Calu3 (cell line): ENCODE measurements at regions not wholly inside any gene's neighbourhood (a gene's known extent, or its start where the extent isn't known, plus 50 kb on each side); places are given as distances from the start of the nearest gene placed in this dataset.

Source experiments
- BruUV-seq: library from RNA; stranded (reverse); fragments of 400-500 nt; replicated peaks from 2 replicates; lab custom pipeline; 2021; lab: Mats Ljungman, UMichigan
- CTCF ChIA-PET: fragments of 300-600 bp; sonication (Branson Sonifier 250); formaldehyde crosslinking; loops from one replicate; lab custom pipeline; 2022; ENCODE audit warnings: antibody characterized with exemption; lab: Charles Lee
- DNase-seq: peaks from one replicate; pipeline ENCODE4 v3.0.0; 2022
- H3K27ac Mint-ChIP-seq: one replicate; pipeline ENCODE4 v1.8.0; 2022; ENCODE audit warnings: mixed read lengths; ENCODE audit not compliant: unreplicated experiment
- H3K27me3 Mint-ChIP-seq: one replicate; pipeline ENCODE4 v1.8.0; 2022; ENCODE audit warnings: mixed read lengths; ENCODE audit not compliant: unreplicated experiment
- H3K36me3 Mint-ChIP-seq: one replicate; pipeline ENCODE4 v1.8.0; 2022; ENCODE audit warnings: mild to moderate bottlenecking, moderate library complexity, mixed read lengths; ENCODE audit not compliant: insufficient read depth, unreplicated experiment
- H3K4me1 Mint-ChIP-seq: one replicate; pipeline ENCODE4 v1.8.0; 2022; ENCODE audit warnings: mild to moderate bottlenecking, low read depth, mixed read lengths; ENCODE audit not compliant: unreplicated experiment
- H3K4me3 Mint-ChIP-seq: one replicate; pipeline ENCODE4 v1.8.0; 2022; ENCODE audit warnings: mild to moderate bottlenecking, low read depth, moderate library complexity, mixed read lengths; ENCODE audit not compliant: unreplicated experiment
- H3K9me3 Mint-ChIP-seq: one replicate; pipeline ENCODE4 v1.8.0; 2022; ENCODE audit warnings: low read depth, mixed read lengths; ENCODE audit not compliant: unreplicated experiment
- intact Hi-C: fragments of 100-400 bp; cut with micrococcal nuclease; formaldehyde crosslinking; loops from one replicate; pipeline ENCODE4 v1.10.0; 2022; ENCODE audit not compliant: unreplicated experiment
- TF ChIP-seq, protein P1 (sequence below): fragments of 200-600 bp; IDR thresholded peaks from one replicate; pipeline ENCODE4 v1.8.0; 2022; ENCODE audit warnings: antibody characterized with exemption; ENCODE audit not compliant: unreplicated experiment

DNA sequence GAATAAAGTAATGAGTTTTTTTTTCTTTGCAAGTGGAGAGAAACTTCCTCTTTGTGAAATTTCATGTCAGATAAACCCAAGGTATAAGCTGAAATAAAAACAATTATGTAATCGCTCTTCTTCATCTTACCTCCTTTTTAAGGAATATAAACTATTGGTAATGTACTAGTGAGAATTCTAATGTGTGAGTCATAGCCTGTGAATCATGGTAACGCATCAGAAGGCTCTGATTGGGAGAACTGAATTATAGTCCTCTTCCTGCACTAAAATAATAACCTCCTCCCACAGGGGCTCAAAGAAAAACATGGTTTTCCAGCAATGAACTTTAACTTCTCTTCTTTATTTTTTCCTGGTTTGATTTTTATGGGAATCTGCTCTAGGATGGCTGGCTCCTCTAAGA, 57.1 kb upstream of the COX20 start:
- intact Hi-C loops, result no loop called here
- no peak overlapping the region for H3K27ac Mint-ChIP-seq
- CTCF ChIA-PET, result no interaction called here
- no peaks in the 10 kb centered on the region for H3K4me1 Mint-ChIP-seq
- no peaks in the 10 kb centered on the region for H3K9me3 Mint-ChIP-seq
- DNase-seq, result no peak
- H3K27me3 Mint-ChIP-seq, result no peaks in the 10 kb centered on the region
- H3K36me3 Mint-ChIP-seq, result no peaks in the 10 kb centered on the region
- no TSS peak for BruUV-seq
- TF ChIP-seq, protein P1, sequence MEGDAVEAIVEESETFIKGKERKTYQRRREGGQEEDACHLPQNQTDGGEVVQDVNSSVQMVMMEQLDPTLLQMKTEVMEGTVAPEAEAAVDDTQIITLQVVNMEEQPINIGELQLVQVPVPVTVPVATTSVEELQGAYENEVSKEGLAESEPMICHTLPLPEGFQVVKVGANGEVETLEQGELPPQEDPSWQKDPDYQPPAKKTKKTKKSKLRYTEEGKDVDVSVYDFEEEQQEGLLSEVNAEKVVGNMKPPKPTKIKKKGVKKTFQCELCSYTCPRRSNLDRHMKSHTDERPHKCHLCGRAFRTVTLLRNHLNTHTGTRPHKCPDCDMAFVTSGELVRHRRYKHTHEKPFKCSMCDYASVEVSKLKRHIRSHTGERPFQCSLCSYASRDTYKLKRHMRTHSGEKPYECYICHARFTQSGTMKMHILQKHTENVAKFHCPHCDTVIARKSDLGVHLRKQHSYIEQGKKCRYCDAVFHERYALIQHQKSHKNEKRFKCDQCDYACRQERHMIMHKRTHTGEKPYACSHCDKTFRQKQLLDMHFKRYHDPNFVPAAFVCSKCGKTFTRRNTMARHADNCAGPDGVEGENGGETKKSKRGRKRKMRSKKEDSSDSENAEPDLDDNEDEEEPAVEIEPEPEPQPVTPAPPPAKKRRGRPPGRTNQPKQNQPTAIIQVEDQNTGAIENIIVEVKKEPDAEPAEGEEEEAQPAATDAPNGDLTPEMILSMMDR, result no peak
- no peak overlapping the region for H3K4me3 Mint-ChIP-seq

DNA sequence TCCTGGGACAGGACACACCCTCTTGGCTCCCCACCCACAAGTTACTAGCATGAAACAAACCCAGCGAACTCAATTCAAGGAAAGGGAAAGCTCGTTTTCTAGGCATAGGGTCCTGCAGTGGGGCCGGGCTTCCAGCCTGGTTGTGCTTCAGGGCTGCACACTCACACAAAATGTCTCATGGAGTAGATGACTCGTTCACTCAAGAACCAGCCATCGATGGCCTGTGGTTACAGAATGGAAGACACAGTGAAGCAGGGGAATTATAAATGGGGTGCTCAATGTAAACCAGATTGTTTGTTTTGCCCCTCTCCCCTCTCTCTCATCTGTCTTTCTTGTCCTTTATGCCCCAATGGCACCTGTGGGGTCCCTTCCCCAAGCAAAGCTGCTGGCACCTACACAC, 56.0 kb upstream of the COX20 start:
- no peaks in the 10 kb centered on the region for H3K36me3 Mint-ChIP-seq
- TF ChIP-seq, protein P1, result no peak
- no peak overlapping the region for H3K4me3 Mint-ChIP-seq
- no peak overlapping the region for H3K27ac Mint-ChIP-seq
- H3K4me1 Mint-ChIP-seq, result no peaks in the 10 kb centered on the region
- no TSS peak for BruUV-seq
- H3K9me3 Mint-ChIP-seq, result no peaks in the 10 kb centered on the region
- DNase-seq, result no peak
- CTCF ChIA-PET, result interaction anchor here (0.6 kb wide), 1 partner anchor 92 kb away, joined by 3 read pairs; no protein-coding TSS in a partner anchor
- H3K27me3 Mint-ChIP-seq, result no peaks in the 10 kb centered on the region
- intact Hi-C loops, result no loop called here

DNA sequence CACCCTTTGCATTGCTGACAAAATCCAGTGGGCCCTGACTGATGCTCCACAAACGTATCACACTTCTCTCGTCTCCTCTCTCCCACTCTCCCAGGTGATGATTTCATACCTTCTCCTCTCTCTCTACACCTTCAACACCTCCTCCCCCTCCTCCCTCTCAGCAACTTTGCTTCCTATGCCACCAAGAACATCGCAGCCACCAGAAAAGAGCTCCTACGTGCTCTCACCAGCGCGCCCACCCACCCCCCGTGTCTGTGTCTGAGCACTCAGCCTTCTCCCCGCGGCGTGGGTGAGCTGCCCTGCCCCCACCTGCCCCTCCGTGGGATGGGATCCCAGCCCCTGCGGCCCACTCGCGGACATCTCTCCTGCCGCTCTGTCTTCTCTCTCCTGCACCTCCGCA, 55.1 kb upstream of the COX20 start:
- TF ChIP-seq, protein P1, result no peak
- Mint-ChIP-seq H3K9me3 (no peaks in the 10 kb centered on the region), H3K27me3 (no peaks in the 10 kb centered on the region), H3K4me3 (no peak overlapping the region), H3K4me1 (no peaks in the 10 kb centered on the region), H3K27ac (no peak overlapping the region), H3K36me3 (no peaks in the 10 kb centered on the region)
- intact Hi-C loops, result no loop called here
- BruUV-seq, result no TSS peak
- no peak for DNase-seq
- CTCF ChIA-PET, result no interaction called here

DNA sequence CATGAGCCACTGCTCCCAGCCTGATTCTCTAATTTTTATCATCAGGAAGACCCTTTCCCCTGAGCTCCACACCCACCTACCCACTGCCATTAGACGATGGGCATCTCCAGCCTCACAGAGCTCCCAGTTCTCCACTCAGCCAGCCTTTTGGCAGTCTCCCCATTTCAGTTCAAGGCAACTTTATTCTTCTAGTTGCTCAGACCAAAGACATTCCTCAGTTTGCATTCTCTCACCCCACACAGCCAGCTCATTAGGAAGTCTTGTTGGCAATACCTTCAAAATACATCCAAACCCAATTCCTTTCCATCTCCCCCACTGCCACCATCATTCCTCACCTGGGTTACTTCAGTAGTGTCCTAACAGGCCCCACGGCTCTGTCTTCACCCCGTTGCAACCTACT, 53.4 kb upstream of the COX20 start:
- TF ChIP-seq, protein P1, result no peak
- CTCF ChIA-PET, result no interaction called here
- H3K27me3 Mint-ChIP-seq, result no peaks in the 10 kb centered on the region
- H3K9me3 Mint-ChIP-seq, result no peaks in the 10 kb centered on the region
- BruUV-seq, result no TSS peak
- H3K4me3 Mint-ChIP-seq, result no peak overlapping the region
- H3K4me1 Mint-ChIP-seq, result no peaks in the 10 kb centered on the region
- H3K36me3 Mint-ChIP-seq, result no peaks in the 10 kb centered on the region
- H3K27ac Mint-ChIP-seq, result no peak overlapping the region
- DNase-seq, result no peak
- intact Hi-C loops, result no loop called here
